AG10803 (cell line): ENCODE measurements at regions not wholly inside any gene's neighbourhood (a gene's known extent, or its start where the extent isn't known, plus 50 kb on each side); places are given as distances from the start of the nearest gene placed in this dataset.
A peak's percentile ranks its signal among the peaks of the same experiment; 100 is the strongest.

ENCODE experiments used
- DNase-seq: peaks from one replicate; pipeline ENCODE4 v3.0.0; 2010; ENCODE audit warnings: low read depth
- H3K4me3 ChIP-seq: 2 replicates; pipeline ENCODE4 v1.5.1; 2011; ENCODE audit warnings: mild to moderate bottlenecking, low read length, control low read depth
- TF ChIP-seq, protein P1 (sequence below): conservative IDR thresholded peaks from 2 replicates; pipeline ENCODE4 v1.5.1; 2011; ENCODE audit warnings: mild to moderate bottlenecking, low read length, control low read depth, inconsistent platforms

DNA sequence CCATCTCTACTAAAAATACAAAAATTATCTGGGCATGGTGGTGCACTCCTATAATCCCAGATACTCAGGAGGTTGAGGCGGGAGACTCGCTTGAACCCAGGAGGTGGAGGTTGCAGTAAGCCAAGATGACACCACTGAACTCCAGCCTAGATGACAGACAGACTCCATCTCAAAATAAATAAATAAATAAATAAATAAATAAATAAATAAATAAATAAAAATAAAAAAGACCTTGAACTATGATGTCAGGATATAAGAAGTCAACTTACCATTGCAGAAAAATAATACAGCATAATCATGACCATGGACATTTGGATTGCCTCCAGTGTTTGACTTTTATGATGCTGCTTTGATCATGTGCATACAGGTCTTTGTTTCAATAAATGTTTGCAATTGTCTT, 484.3 kb upstream of the ROBO1 start:
- DNase-seq = no peak
- TF ChIP-seq, protein P1, sequence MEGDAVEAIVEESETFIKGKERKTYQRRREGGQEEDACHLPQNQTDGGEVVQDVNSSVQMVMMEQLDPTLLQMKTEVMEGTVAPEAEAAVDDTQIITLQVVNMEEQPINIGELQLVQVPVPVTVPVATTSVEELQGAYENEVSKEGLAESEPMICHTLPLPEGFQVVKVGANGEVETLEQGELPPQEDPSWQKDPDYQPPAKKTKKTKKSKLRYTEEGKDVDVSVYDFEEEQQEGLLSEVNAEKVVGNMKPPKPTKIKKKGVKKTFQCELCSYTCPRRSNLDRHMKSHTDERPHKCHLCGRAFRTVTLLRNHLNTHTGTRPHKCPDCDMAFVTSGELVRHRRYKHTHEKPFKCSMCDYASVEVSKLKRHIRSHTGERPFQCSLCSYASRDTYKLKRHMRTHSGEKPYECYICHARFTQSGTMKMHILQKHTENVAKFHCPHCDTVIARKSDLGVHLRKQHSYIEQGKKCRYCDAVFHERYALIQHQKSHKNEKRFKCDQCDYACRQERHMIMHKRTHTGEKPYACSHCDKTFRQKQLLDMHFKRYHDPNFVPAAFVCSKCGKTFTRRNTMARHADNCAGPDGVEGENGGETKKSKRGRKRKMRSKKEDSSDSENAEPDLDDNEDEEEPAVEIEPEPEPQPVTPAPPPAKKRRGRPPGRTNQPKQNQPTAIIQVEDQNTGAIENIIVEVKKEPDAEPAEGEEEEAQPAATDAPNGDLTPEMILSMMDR = no peak
- H3K4me3 ChIP-seq = no peak overlapping the region

DNA sequence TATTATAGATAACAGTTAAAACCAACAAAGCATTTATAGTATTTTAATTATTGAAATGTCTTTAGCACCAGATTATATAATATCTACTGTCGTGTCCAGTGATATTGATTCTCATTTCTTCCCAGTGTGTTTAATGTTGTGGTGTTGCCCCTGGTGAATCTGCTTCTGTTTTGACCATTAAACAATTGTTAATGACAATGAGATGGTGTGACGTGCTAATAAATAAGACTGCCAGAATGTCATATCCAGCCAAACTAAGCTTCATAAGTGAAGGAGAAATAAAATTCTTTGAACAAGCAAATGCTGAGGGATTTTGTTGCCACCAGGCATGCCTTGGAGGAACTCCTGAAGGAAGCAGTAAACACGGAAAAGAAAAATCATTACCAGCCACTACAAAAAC, 480.0 kb upstream of the ROBO1 start:
- TF ChIP-seq, protein P1 = no peak
- DNase-seq = no peak
- H3K4me3 ChIP-seq = no peak overlapping the region

DNA sequence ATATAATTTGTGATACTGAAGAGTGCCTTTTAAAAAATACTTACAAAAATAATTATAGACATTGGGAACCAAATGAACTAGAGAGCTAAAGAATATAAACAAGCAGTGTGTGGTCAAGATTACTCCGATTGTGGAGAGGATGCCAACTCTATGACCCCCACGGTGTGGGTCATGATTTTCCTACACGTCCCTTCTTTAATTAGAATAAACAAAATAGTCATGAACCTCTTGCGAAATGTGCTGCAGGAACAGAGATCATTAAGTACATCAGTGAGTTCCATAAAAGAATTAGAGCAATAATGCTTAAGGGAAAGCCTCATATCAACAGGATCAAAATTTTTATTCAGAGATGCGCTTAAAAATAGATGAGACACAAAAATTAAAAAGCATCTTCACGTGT, 476.6 kb upstream of the ROBO1 start:
- no peak for DNase-seq
- H3K4me3 ChIP-seq = no peak overlapping the region
- TF ChIP-seq, protein P1 = no peak

DNA sequence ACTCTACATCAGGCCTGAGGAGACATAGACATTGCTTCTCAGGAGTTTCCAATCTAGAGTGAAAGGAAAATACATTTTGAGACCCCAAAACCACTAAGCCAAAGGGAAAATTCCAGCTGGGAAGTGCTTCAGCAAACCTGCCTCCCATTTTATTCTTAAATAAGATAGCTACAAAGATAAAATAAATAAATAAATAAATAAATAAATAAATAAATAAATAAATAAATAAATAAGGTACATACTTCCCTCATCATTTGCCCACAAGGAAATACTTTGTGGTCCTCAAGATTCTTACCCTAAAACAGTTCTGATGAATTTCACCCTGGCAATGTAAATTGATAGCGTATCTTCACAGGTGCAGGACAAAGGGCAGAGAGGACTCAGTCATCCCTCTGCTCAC, 474.0 kb upstream of the ROBO1 start:
- H3K4me3 ChIP-seq = no peak overlapping the region
- DNase-seq = no peak
- TF ChIP-seq, protein P1 = no peak

DNA sequence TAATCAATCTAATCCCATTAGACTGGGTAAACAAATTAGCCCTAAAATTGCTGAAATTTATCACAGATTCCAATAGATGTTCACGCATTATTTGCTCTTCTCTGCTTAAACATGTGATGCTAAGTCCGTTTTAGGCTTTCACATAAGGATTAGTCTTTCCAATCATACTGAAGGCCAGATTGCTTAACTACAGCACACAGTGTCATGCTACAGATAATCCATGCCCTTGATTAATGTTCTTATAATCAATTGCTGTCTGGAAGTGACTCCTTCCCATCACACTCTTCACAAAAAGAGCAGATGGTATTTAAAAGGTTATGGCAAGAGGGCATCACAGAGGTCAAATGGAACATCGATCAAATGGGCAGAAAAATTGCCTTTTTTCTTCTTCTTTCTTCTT, 471.5 kb upstream of the ROBO1 start:
- no peak overlapping the region for H3K4me3 ChIP-seq
- TF ChIP-seq, protein P1 = no peak
- DNase-seq = no peak

DNA sequence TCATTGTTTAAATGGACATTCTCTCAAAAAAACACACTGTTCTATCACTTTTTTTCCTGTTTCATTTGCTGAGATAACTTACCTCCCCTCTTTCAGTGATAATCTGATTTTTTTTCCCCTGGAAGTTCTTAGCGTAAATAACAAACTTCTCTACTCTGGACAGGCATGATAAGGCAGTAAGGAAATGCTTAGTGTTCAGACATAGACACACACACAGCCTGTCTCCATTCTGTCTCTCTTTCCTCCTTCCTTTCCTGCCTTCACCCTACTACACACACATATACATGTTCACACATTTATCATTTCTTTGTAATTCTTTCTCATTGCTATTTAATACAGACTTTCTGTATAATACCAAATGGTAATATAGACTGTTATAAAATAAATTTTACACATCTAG, 470.8 kb upstream of the ROBO1 start:
- TF ChIP-seq, protein P1 = no peak
- no peak for DNase-seq
- no peak overlapping the region for H3K4me3 ChIP-seq

DNA sequence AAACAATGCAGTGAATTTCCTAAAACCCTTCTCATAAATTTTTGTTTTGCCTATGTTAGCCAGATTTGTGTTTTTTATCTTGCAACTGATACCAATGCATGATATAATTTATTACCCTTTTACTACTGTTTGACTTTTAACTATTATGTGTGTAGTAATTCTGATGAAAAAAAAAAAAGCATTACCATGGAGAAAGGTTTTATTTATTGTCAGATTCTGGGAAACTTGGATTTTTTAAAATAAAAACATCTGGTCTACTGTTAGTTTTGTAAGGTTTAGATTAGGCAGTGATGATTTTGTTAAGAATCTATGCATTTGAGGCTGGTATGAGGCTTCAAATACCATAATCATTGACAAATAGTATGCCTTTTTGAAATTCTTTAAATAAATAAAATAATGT, 470.4 kb upstream of the ROBO1 start:
- peak; percentile 18 for DNase-seq
- TF ChIP-seq, protein P1 = no peak

More for the DNA sequence above, 470.4 kb upstream of the ROBO1 start:
- no peak overlapping the region for H3K4me3 ChIP-seq
